ENCODE measurements at regions not wholly inside any gene's neighbourhood (a gene's known extent, or its start where the extent isn't known, plus 50 kb on each side); places are given as distances from the start of the nearest gene placed in this dataset.

DNA sequence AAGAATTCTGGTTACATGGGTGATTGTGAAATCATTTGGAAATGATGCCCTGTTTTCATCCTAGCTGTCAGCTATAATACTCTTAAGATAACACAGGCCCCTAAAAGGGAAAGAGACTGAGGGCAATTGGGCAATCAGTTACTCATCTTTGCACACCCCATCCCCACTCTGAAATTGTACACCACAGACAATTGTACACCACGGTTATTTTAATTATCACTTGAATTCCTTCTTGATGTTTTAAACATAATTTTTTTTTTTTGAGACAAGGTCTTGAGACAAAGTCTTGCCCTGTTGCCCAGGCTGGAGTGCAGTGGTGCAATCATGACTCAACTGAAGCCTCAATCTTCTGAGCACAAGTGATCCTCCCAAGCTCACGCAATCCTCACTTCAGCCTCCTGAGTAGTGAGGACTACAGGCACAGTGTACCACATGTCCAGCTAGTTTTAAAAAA is 862.4 kb upstream of the ACVR2A start:
- TF ChIP-seq, protein P1, sequence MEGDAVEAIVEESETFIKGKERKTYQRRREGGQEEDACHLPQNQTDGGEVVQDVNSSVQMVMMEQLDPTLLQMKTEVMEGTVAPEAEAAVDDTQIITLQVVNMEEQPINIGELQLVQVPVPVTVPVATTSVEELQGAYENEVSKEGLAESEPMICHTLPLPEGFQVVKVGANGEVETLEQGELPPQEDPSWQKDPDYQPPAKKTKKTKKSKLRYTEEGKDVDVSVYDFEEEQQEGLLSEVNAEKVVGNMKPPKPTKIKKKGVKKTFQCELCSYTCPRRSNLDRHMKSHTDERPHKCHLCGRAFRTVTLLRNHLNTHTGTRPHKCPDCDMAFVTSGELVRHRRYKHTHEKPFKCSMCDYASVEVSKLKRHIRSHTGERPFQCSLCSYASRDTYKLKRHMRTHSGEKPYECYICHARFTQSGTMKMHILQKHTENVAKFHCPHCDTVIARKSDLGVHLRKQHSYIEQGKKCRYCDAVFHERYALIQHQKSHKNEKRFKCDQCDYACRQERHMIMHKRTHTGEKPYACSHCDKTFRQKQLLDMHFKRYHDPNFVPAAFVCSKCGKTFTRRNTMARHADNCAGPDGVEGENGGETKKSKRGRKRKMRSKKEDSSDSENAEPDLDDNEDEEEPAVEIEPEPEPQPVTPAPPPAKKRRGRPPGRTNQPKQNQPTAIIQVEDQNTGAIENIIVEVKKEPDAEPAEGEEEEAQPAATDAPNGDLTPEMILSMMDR (IDR thresholded peaks at IDR 0.05) = no peak
- TF ChIP-seq EZH2 (IDR thresholded peaks at IDR 0.05; ENCODE audit: borderline replicate concordance, insufficient read depth, low read depth, low read length, poor library complexity, severe bottlenecking) = no peak
